DND-41 (cell line): ENCODE measurements at regions not wholly inside any gene's neighbourhood (a gene's known extent, or its start where the extent isn't known, plus 50 kb on each side); places are given as distances from the start of the nearest gene placed in this dataset.

Experiments
- ATAC-seq: fragments of 200-7000 bp; cut with Tn5 transposase; 3 replicates; pipeline ENCODE4 v1.9.1; 2021; ENCODE audit warnings: low read depth; ENCODE audit not compliant: insufficient read depth
- DNase-seq: peaks from one replicate; pipeline ENCODE4 v3.0.0-alpha.2; 2020
- H2AFZ ChIP-seq: 2 replicates; pipeline ENCODE4 v1.6.0; 2012; ENCODE audit warnings: low read depth, low read length
- H3K27ac ChIP-seq: 2 replicates; pipeline ENCODE4 v1.5.1; 2012; ENCODE audit warnings: low read length, inconsistent platforms
- H3K27me3 ChIP-seq: fragments of 200-600 bp; sonication (generic); 2 replicates; pipeline ENCODE4 v1.6.0; 2012; ENCODE audit warnings: low read length, mild to moderate bottlenecking, inconsistent platforms; ENCODE audit not compliant: insufficient read depth, poor library complexity
- H3K36me3 ChIP-seq: 2 replicates; pipeline ENCODE4 v1.5.1; 2012; ENCODE audit warnings: low read length, inconsistent platforms; ENCODE audit not compliant: insufficient read depth
- H3K4me1 ChIP-seq: 2 replicates; pipeline ENCODE4 v1.5.1; 2012; ENCODE audit warnings: mild to moderate bottlenecking, low read length; ENCODE audit not compliant: insufficient read depth
- H3K4me2 ChIP-seq: 2 replicates; pipeline ENCODE4 v1.6.0; 2012; ENCODE audit warnings: mild to moderate bottlenecking, moderate library complexity, low read length, inconsistent platforms; ENCODE audit not compliant: insufficient read depth
- H3K4me3 ChIP-seq, 2 experiments: fragments of 200-600 bp in 1 of 2; shearing (Covaris generic) in 1 of 2; 2 replicates each; pipeline ENCODE4 v1.5.1; 2012 to 2016; ENCODE audit warnings: inconsistent platforms in 2 of 2, low read length in 2 of 2, mild to moderate bottlenecking in 2 of 2, low read depth in 1 of 2, moderate library complexity in 1 of 2
- H3K79me2 ChIP-seq: 2 replicates; pipeline ENCODE4 v1.6.0; 2012; ENCODE audit warnings: low read length, inconsistent platforms; ENCODE audit not compliant: insufficient read depth
- H3K9ac ChIP-seq: 2 replicates; pipeline ENCODE4 v1.6.0; 2012; ENCODE audit warnings: low read depth, mild to moderate bottlenecking, inconsistent platforms, low read length, moderate library complexity
- H3K9me3 ChIP-seq: 2 replicates; pipeline ENCODE4 v1.5.1; 2012; ENCODE audit warnings: low read length, moderate library complexity, mild to moderate bottlenecking, inconsistent platforms; ENCODE audit not compliant: insufficient read depth, severe bottlenecking
- H4K20me1 ChIP-seq: 2 replicates; pipeline ENCODE4 v1.6.0; 2012; ENCODE audit warnings: low read length; ENCODE audit not compliant: insufficient read depth
- CTCF ChIP-seq: IDR thresholded peaks from 2 replicates; pipeline ENCODE4 v1.5.1; 2012; ENCODE audit warnings: borderline replicate concordance, low read length, moderate library complexity, mild to moderate bottlenecking; ENCODE audit not compliant: poor library complexity, severe bottlenecking; ENCODE audit errors: extremely low read depth
- EZH2 ChIP-seq: IDR thresholded peaks from 3 replicates; pipeline ENCODE4 v1.6.1; 2012; ENCODE audit warnings: borderline replicate concordance, low read depth, mild to moderate bottlenecking, moderate library complexity, low read length, inconsistent platforms; ENCODE audit not compliant: severe bottlenecking

GRCh38 chr18:45252474-45252873, 362.8 kb upstream of the SLC14A2 start:
- Histone ChIP-seq H3K4me1 (no peaks in the 10 kb centered on the region), H3K36me3 (no peaks in the 10 kb centered on the region), H3K4me2 (no peak overlapping the region), H3K27ac (no peak overlapping the region), H2AFZ (no peak overlapping the region), H3K4me3 (no peak overlapping the region), H3K9ac (no peak overlapping the region), H3K79me2 (no peaks in the 10 kb centered on the region), H4K20me1 (no peaks in the 10 kb centered on the region), H3K9me3 (no peaks in the 10 kb centered on the region), H3K27me3 (no peaks in the 10 kb centered on the region)
- no peak for ATAC-seq
- DNase-seq: no peak
- no peak for TF ChIP-seq EZH2
- no peak for TF ChIP-seq CTCF

GRCh38 chr18:45253056-45253565, 362.2 kb upstream of the SLC14A2 start:
- Histone ChIP-seq H3K9ac (no peak overlapping the region), H3K4me3 (no peak overlapping the region), H3K79me2 (no peaks in the 10 kb centered on the region), H2AFZ (no peak overlapping the region), H3K9me3 (no peaks in the 10 kb centered on the region), H3K36me3 (no peaks in the 10 kb centered on the region), H3K4me2 (no peak overlapping the region), H3K4me1 (no peaks in the 10 kb centered on the region), H3K27me3 (no peaks in the 10 kb centered on the region), H3K27ac (no peak overlapping the region), H4K20me1 (no peaks in the 10 kb centered on the region)
- TF ChIP-seq CTCF: no peak
- no peak for TF ChIP-seq EZH2
- ATAC-seq: no peak
- DNase-seq: no peak

- Histone ChIP-seq H3K4me1 (no peaks in the 10 kb centered on the region), H3K9me3 (no peaks in the 10 kb centered on the region), H3K27ac (no peak overlapping the region), H3K27me3 (no peaks in the 10 kb centered on the region), H3K9ac (no peak overlapping the region), H4K20me1 (no peaks in the 10 kb centered on the region), H2AFZ (no peak overlapping the region), H3K4me3 (no peak overlapping the region), H3K36me3 (no peaks in the 10 kb centered on the region), H3K79me2 (no peaks in the 10 kb centered on the region), H3K4me2 (no peak overlapping the region)
- DNase-seq (no peak), ATAC-seq (no peak)
- TF ChIP-seq CTCF (no peak), EZH2 (no peak)
Measured at GRCh38 chr18:45253973-45254708, 361.1 kb upstream of the SLC14A2 start.
